IPS-18c (cell line): ENCODE measurements at regions not wholly inside any gene's neighbourhood (a gene's known extent, or its start where the extent isn't known, plus 50 kb on each side); places are given as distances from the start of the nearest gene placed in this dataset.

Source experiments
- H3K4me3 ChIP-seq: 2 replicates; pipeline ENCODE4 v1.7.0; 2013; ENCODE audit warnings: low read depth, mild to moderate bottlenecking, low read length, moderate library complexity; ENCODE audit not compliant: insufficient read depth
- H3K9me3 ChIP-seq: one replicate; pipeline ENCODE4 v1.6.1; 2013; ENCODE audit warnings: mild to moderate bottlenecking, low read length, moderate library complexity; ENCODE audit not compliant: control insufficient read depth, insufficient read depth

DNA sequence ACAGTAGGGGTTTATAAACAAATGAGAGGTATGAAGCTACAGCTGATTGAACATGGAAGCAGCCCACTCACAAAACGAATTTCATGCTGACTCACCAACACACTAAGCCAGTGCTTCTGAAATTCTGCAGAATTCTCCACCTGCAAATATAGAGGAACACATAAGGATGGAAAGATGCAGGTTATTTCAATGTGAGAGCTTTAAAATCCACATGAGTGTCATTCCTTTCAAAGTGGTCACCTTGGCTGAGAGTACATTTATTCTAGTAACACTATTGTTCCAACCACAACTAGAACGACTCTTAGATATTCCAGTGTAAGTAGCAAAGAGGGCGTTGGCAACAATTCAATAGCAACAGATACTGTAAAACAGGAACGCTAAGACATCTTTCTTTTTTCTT is 189.9 kb upstream of the TSC22D2 start:
- no peaks in the 10 kb centered on the region for H3K9me3 ChIP-seq
- no peak overlapping the region for H3K4me3 ChIP-seq

DNA sequence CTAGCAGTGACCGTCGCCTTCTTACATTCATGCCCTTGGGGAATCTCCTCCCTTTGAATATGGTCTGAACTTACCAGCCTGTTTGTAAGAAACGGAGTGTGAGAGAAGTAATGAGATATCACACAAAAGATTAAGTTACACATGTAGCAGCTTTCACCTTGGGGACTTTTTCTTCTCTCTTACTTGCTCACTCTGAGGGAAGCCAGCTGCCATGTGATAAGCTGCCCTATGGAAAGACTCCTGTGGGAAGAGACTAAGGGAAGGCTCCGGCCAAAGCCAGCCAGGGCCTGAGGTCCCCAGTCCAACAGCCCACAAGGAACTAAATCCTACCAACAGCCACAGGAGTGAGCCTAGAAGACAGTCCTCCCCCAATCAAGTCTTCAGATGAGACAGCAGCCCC is 190.4 kb upstream of the TSC22D2 start:
- H3K4me3 ChIP-seq = no peak overlapping the region

DNA sequence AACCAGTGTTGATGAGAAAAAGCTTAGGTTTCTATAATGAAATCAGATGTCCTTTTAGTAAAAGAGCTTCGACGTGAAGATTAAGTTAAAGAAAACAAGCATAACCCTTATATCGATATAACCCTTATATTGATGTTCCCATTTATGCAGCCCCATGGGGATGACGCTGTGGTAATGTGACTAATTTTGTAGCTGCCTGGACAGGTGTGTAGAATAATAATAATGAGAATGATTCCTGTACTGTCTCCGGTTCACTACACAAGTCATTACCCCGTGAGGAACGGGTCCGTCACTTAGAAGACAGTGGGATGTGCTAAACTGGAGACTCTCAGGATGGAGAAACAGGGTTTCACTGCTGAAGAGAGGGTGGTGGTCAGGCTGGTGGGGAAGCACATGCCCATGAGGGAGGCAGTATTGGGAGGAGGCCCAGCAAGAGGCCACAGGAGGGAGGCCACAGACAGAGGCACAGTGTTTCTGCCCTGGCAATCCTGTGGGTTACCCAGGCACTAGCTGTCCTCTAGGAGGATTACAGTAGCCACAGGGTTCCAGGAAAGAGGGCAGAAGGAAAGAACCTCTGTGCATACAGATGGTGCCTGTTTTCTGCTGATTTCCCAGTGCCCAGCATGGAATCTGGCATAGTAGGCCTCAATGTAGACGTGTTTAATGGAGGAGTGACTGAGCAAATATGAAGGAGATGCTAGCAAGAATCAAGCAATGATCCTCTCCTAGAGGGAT is 191.1 kb upstream of the TSC22D2 start:
- no peak overlapping the region for H3K4me3 ChIP-seq
- H3K9me3 ChIP-seq = no peaks in the 10 kb centered on the region

More for the DNA sequence above, 190.4 kb upstream of the TSC22D2 start:
- H3K9me3 ChIP-seq = no peaks in the 10 kb centered on the region

DNA sequence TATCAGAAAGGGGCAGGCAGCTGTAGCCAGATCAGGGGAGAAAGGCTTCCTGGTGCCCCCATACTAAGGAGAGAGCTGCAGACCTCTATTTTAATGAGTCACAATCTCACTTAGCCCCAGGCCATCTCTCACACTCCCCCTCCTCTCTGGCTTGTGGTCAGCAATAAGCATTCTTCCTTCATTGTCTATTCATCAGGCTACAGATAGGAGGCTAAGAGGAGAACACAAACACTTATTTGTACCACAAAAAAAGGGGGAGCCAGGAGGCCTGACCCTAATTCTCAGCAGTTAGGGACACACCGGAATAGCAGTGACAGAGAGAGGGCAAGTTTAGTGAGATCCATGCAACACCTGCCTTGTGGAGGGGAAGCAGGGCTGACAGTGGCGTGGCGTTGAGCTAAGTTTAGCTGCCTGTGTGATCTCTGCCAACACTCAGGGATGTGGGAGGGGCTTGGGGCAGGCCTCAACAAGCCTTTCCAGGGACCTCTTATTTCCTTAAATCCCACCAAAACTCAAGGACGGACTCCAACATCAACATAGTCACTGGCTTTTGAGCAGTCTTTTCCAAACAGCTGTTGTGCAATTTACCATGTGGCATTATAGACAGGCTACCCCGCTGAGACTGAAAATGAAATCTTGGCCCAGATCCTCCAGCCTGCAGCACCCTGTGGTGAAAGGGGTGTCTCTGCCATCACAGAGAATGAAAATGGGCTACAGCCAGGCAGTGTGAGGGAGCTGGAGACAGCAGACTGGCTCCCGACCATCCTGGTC is 191.9 kb upstream of the TSC22D2 start:
- H3K4me3 ChIP-seq = no peak overlapping the region

GRCh38 chr3:150215616-150216015 is 192.5 kb upstream of the TSC22D2 start:
- no peaks in the 10 kb centered on the region for H3K9me3 ChIP-seq
- H3K4me3 ChIP-seq = no peak overlapping the region

More for the DNA sequence above, 191.9 kb upstream of the TSC22D2 start:
- H3K9me3 ChIP-seq = no peaks in the 10 kb centered on the region

DNA sequence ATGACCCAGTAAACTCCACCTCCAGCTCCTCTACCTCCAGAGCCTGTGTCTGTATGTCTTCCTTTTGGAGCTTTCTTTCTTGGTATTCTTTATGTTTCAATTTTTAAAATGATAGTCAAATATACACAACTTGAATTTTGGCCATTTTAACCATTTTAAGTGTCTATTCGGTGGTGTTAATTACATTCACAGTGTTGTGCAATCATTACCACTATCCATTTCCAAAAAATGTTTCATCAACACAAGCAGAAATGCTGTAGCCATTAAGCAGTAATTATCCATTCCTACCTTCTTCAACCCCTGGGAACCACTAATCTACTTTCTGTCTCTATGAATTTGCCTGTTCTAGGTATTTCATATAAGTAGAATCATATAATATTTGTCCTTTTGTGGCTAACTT is 194.5 kb upstream of the TSC22D2 start:
- Histone ChIP-seq H3K4me3 (no peak overlapping the region), H3K9me3 (no peaks in the 10 kb centered on the region)

- no peaks in the 10 kb centered on the region for H3K9me3 ChIP-seq
- no peak overlapping the region for H3K4me3 ChIP-seq
These were observed 197.5 kb upstream of the TSC22D2 start for GRCh38 chr3:150210461-150211110.

- H3K9me3 ChIP-seq = no peaks in the 10 kb centered on the region
- H3K4me3 ChIP-seq = no peak overlapping the region
These were observed 204.8 kb upstream of the TSC22D2 start for GRCh38 chr3:150203273-150203672.

GRCh38 chr3:150202711-150203110 is 205.4 kb upstream of the TSC22D2 start:
- Histone ChIP-seq H3K4me3 (no peak overlapping the region), H3K9me3 (no peaks in the 10 kb centered on the region)

GRCh38 chr3:150194957-150195356 is 213.1 kb upstream of the TSC22D2 start:
- no peak overlapping the region for H3K4me3 ChIP-seq
- H3K9me3 ChIP-seq = no peaks in the 10 kb centered on the region

GRCh38 chr3:150194513-150194912 is 213.6 kb upstream of the TSC22D2 start:
- Histone ChIP-seq H3K4me3 (no peak overlapping the region), H3K9me3 (no peaks in the 10 kb centered on the region)

- no peaks in the 10 kb centered on the region for H3K9me3 ChIP-seq
- H3K4me3 ChIP-seq = no peak overlapping the region
These were observed 213.9 kb upstream of the PFN2 start for GRCh38 chr3:150184426-150185071.

DNA sequence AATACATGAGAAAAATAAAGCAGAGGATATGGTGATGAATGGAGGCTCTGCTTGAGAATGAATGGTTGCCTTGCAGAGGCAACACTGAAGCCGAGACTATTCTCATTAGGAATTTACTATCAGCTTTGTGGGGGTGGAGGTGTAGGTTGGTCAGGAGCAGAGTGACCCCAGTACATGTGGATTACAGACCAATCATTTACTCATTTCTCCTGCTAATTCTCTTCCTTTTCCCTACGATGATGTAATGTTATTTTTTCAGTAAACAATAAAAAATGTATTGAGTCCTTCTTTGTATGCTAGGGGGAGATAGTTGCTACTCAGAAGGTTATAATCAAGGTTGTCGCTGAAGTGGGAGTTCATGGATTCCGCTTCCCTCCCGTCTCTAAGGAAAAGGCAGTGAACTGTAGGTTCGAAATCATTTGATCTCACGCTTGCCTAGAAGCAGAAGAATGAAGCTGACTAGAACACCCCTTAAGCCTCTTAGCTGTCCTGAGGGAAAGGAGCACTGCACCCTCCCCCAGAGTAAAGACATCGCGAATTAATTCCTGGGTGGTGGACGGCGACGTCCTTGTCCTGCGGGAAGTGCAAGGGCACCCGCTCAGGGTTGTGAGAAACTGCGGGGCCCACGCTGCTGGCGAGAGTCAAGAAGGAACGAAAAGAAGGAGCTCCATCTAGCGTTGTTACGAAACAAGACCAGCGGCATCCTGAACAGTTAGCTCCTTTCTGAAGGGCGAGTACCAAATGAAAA is 213.2 kb upstream of the PFN2 start:
- peak overlapping the region; percentile 48; the same call in 1 of the 2 replicates for H3K4me3 ChIP-seq

DNA sequence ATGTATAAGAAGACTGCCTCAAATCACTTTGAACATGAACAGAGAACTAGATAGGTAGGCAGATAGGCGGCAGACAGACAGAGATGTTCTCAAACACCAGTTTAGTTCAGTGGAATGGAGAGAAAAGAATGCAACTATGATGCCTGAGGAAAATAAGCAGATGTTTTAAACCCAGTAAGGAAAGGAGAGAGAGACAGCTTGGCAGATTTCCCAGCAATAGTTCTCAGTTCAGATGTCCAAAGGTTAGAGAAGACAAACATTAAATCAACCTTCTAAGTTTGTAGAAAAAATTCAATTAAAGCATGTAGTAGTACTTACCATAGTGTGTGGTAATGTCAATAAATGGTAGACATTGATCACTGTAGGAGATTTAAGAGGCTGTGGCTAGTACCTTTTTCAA is 209.6 kb upstream of the PFN2 start:
- H3K4me3 ChIP-seq = no peak overlapping the region
- H3K9me3 ChIP-seq = no peaks in the 10 kb centered on the region

More for the DNA sequence above, 213.2 kb upstream of the PFN2 start:
- H3K9me3 ChIP-seq = no peaks in the 10 kb centered on the region

DNA sequence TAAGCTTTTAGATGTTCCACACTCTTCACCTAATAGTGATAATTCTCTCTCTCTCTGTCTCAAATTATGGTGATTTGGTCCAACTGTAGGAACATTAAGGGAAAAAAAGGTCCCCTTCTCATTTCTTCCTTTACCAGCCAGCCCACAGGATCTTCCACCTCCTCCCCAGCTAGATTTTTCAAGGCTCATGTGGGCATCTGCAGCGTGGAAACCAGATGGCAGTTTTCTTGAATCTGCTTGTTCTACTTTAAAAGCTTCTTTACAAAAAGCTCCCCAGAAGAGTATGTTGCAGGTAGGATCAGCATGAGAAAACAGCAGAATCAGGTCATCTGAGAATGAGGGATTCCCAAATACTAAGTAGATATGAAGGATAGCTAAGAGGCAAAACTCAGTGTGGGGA is 208.6 kb upstream of the PFN2 start:
- no peak overlapping the region for H3K4me3 ChIP-seq
- H3K9me3 ChIP-seq = no peaks in the 10 kb centered on the region

GRCh38 chr3:150177673-150178381 is 207.1 kb upstream of the PFN2 start:
- no peak overlapping the region for H3K4me3 ChIP-seq
- no peaks in the 10 kb centered on the region for H3K9me3 ChIP-seq
